WERI-Rb-1 (cell line): ENCODE measurements at regions not wholly inside any gene's neighbourhood (a gene's known extent, or its start where the extent isn't known, plus 50 kb on each side); places are given as distances from the start of the nearest gene placed in this dataset.

Source experiments
- DNase-seq: peaks from one replicate; pipeline ENCODE4 v3.0.0-alpha.2; 2020
- H3K27ac ChIP-seq: fragments of 250-450 bp; sonication (Bioruptor Pico); 2 replicates; pipeline ENCODE4 v1.5.1; 2020; ENCODE audit warnings: mild to moderate bottlenecking, moderate library complexity
- H3K27me3 ChIP-seq: fragments of 250-450 bp; sonication (Bioruptor Pico); 2 replicates; pipeline ENCODE4 v1.5.1; 2021; ENCODE audit warnings: mild to moderate bottlenecking, low read depth, moderate library complexity; ENCODE audit not compliant: insufficient read depth, severe bottlenecking
- H3K36me3 ChIP-seq: fragments of 250-450 bp; sonication (Bioruptor Pico); 2 replicates; pipeline ENCODE4 v1.5.1; 2020; ENCODE audit warnings: mild to moderate bottlenecking, moderate library complexity
- H3K4me3 ChIP-seq: 2 replicates; pipeline ENCODE4 v1.5.1; 2011; ENCODE audit warnings: low read depth, mild to moderate bottlenecking, control low read depth, low read length
- H3K9me3 ChIP-seq: fragments of 250-450 bp; sonication (Bioruptor Pico); 2 replicates; pipeline ENCODE4 v1.5.1; 2021; ENCODE audit warnings: mild to moderate bottlenecking, moderate library complexity; ENCODE audit not compliant: severe bottlenecking
- TF ChIP-seq, protein P1 (sequence below): IDR thresholded peaks from 2 replicates; pipeline ENCODE4 v1.5.1; 2011; ENCODE audit warnings: low read depth, mild to moderate bottlenecking, control low read depth, inconsistent platforms, low read length

DNA sequence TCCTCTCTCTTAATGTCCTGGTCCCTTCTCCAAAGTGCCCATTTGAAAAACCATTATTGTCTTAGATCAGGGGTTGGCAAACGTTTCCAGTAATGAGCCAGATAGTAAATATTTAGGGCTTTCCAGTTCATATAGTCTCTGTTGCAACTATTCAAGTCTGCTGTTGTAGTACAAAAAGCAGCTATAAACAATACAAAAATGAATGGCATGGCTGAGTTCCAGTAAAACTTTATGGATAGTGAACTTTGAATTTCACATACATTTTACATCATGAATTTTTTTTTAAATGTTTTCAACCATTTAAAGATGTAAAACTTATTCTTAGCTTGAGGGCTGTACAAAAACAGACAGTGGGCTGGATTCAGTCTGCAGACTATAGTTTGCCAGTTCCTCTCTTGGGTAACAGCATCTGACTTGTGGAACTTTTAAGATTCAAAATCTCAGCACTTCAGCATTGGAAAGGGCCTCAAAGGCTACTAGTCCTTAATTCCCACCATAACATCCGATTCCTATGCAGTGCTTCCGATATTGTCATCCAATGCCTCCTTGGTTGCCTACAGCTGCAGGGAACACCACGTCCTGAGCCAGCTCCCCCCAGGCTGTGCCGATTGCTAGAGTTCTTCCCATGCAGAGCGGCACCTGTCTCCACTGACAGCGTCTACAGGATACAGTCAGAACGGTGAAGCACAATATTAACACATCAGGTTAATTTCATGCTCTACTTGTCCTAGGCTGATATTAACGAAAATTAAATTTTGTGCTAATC lies 65.6 kb upstream of the E2F8 start:
- TF ChIP-seq, protein P1, sequence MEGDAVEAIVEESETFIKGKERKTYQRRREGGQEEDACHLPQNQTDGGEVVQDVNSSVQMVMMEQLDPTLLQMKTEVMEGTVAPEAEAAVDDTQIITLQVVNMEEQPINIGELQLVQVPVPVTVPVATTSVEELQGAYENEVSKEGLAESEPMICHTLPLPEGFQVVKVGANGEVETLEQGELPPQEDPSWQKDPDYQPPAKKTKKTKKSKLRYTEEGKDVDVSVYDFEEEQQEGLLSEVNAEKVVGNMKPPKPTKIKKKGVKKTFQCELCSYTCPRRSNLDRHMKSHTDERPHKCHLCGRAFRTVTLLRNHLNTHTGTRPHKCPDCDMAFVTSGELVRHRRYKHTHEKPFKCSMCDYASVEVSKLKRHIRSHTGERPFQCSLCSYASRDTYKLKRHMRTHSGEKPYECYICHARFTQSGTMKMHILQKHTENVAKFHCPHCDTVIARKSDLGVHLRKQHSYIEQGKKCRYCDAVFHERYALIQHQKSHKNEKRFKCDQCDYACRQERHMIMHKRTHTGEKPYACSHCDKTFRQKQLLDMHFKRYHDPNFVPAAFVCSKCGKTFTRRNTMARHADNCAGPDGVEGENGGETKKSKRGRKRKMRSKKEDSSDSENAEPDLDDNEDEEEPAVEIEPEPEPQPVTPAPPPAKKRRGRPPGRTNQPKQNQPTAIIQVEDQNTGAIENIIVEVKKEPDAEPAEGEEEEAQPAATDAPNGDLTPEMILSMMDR = no peak

DNA sequence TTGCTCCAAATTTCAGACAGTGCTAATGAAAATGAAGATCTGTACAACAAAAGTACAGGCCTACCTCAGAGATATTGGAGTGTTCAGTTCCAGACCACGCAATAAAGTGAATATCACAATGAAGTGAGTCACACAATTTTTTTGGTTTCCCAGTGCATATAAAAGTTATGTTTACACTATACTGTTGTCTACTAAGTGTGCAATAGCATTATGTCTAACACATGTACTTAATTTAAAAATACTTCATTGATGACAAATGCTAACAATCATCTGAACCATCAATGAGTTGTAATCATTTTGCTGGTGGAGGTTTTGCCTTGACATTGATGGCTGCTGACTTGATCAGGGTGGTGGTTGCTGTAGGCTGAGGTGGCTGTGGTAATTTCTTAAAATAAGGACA lies 60.6 kb upstream of the E2F8 start:
- Histone ChIP-seq H3K27ac (no peak overlapping the region), H3K4me3 (no peak overlapping the region), H3K27me3 (peaks cover 54% of the 10 kb centered on the region), H3K36me3 (no peaks in the 10 kb centered on the region), H3K9me3 (no peaks in the 10 kb centered on the region)
- TF ChIP-seq, protein P1 = no peak
- DNase-seq = no peak

More for the DNA sequence above, 65.6 kb upstream of the E2F8 start:
- H3K4me3 ChIP-seq = no peak overlapping the region
- H3K36me3 ChIP-seq = no peaks in the 10 kb centered on the region
- DNase-seq = no peak
- no peak overlapping the region for H3K27ac ChIP-seq
- no peaks in the 10 kb centered on the region for H3K9me3 ChIP-seq
- H3K27me3 ChIP-seq = peaks cover 77% of the 10 kb centered on the region

DNA sequence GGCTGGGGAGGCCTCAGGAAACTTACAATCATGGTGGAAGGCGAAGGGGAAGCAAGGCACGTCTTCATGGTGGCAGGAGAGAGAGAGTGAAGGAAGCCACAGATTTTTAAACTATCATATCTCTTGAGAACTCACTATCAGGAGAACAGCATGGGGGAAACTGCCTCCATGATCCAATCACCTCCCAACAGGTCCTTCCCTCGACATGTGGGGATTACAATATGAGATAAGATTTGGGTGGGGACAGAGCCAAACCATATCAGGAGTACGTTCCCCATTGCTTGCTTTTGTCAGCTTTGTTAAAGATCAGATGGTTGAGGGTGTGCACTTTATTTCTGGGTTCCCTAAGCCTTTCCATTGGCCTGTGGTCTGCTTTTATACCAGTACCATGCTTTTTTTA lies 53.7 kb upstream of the E2F8 start:
- DNase-seq = no peak
- no peaks in the 10 kb centered on the region for H3K36me3 ChIP-seq
- H3K27me3 ChIP-seq = peaks cover 19% of the 10 kb centered on the region
- H3K27ac ChIP-seq = no peak overlapping the region
- TF ChIP-seq, protein P1 = no peak
- H3K9me3 ChIP-seq = no peaks in the 10 kb centered on the region
- H3K4me3 ChIP-seq = no peak overlapping the region

DNA sequence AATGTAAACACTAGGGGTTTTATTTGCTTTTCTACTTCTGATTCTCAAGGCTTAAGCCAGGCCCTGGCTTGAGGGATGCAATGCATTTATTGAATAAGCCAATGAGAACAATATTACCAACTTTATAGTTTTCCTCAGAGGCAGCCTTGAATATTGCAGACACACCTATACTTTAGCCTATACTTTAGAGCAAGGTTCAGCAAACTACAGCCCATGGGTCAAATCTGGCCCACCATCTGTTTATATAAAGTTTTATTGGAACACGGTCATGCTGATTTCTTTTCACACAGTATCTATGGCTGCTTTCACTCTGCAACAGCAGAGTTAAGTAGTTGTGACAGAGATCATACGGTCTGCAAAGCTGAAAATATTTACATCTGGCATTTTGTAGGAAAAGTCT lies 50.3 kb upstream of the E2F8 start:
- Histone ChIP-seq H3K27ac (no peak overlapping the region), H3K4me3 (no peak overlapping the region), H3K9me3 (no peaks in the 10 kb centered on the region), H3K36me3 (no peaks in the 10 kb centered on the region), H3K27me3 (peaks cover 15% of the 10 kb centered on the region)
- TF ChIP-seq, protein P1 = no peak
- DNase-seq = no peak
